HUES6 (cell line): ENCODE measurements at regions not wholly inside any gene's neighbourhood (a gene's known extent, or its start where the extent isn't known, plus 50 kb on each side); places are given as distances from the start of the nearest gene placed in this dataset.
"Not testable (repeated sequence)": the region's sequence is repeated elsewhere in the genome, so short reads cannot be mapped to it uniquely, and the experiment has no call there.

Experiments
- H3K27ac ChIP-seq: 2 replicates; pipeline ENCODE4 v1.7.0; 2013; ENCODE audit warnings: low read depth, mild to moderate bottlenecking, low read length, inconsistent platforms
- H3K27me3 ChIP-seq: 2 replicates; pipeline ENCODE4 v1.6.1; 2013; ENCODE audit warnings: low read length; ENCODE audit not compliant: control insufficient read depth, insufficient read depth
- H3K36me3 ChIP-seq: 2 replicates; pipeline ENCODE4 v1.6.1; 2013; ENCODE audit warnings: low read length; ENCODE audit not compliant: control insufficient read depth, insufficient read depth
- H3K4me1 ChIP-seq: 2 replicates; pipeline ENCODE4 v1.6.1; 2013; ENCODE audit warnings: low read length; ENCODE audit not compliant: control insufficient read depth, insufficient read depth
- H3K4me3 ChIP-seq: 2 replicates; pipeline ENCODE4 v1.5.1; 2013; ENCODE audit warnings: low read depth, low read length
- H3K9ac ChIP-seq: one replicate; pipeline ENCODE4 v1.6.1; 2013; ENCODE audit warnings: mild to moderate bottlenecking, low read length
- H3K9me3 ChIP-seq: 2 replicates; pipeline ENCODE4 v1.6.1; 2013; ENCODE audit warnings: low read depth, low read length; ENCODE audit not compliant: control insufficient read depth, insufficient read depth

GRCh38 chr10:46095943-46096342 lies 49.9 kb upstream of the MSMB start:
- H3K27ac ChIP-seq, H3K4me3 ChIP-seq: not testable (repeated sequence)
- peaks cover 29% of the 10 kb centered on the region for H3K4me1 ChIP-seq

GRCh38 chr10:46096446-46096845 lies 50.4 kb upstream of the MSMB start:
- peaks cover 29% of the 10 kb centered on the region for H3K4me1 ChIP-seq
- no peak overlapping the region for H3K4me3 ChIP-seq
- H3K9me3 ChIP-seq = no peaks in the 10 kb centered on the region
- H3K27me3 ChIP-seq = no peaks in the 10 kb centered on the region
- H3K27ac ChIP-seq = no peak overlapping the region
- no peaks in the 10 kb centered on the region for H3K36me3 ChIP-seq
- H3K9ac ChIP-seq = peak overlapping the region; percentile 28

More at GRCh38 chr10:46095943-46096342, 49.9 kb upstream of the MSMB start:
- not testable (repeated sequence) for H3K9ac ChIP-seq, H3K36me3 ChIP-seq, H3K9me3 ChIP-seq, H3K27me3 ChIP-seq

GRCh38 chr10:46096909-46097575 lies 51.0 kb upstream of the MSMB start:
- no peaks in the 10 kb centered on the region for H3K27me3 ChIP-seq
- H3K4me1 ChIP-seq = peaks cover 24% of the 10 kb centered on the region
- H3K27ac ChIP-seq = no peak overlapping the region; the same call in 1 of the 2 replicates
- no peaks in the 10 kb centered on the region for H3K36me3 ChIP-seq
- H3K4me3 ChIP-seq = no peak overlapping the region
- peak overlapping the region; percentile 28 for H3K9ac ChIP-seq
- H3K9me3 ChIP-seq = no peaks in the 10 kb centered on the region

- Histone ChIP-seq H3K36me3 (no peaks in the 10 kb centered on the region), H3K9ac (no peak overlapping the region), H3K27me3 (no peaks in the 10 kb centered on the region), H3K9me3 (no peaks in the 10 kb centered on the region), H3K4me1 (peaks cover 21% of the 10 kb centered on the region), H3K4me3 (no peak overlapping the region), H3K27ac (no peak overlapping the region)
Observed at GRCh38 chr10:46097576-46098317, 51.7 kb upstream of the MSMB start.

GRCh38 chr10:46098386-46098785 lies 52.3 kb upstream of the MSMB start:
- no peak overlapping the region for H3K9ac ChIP-seq
- no peak overlapping the region for H3K27ac ChIP-seq
- H3K4me1 ChIP-seq = peaks cover 21% of the 10 kb centered on the region
- no peak overlapping the region for H3K4me3 ChIP-seq
- H3K36me3 ChIP-seq = no peaks in the 10 kb centered on the region
- H3K9me3 ChIP-seq = no peaks in the 10 kb centered on the region
- H3K27me3 ChIP-seq = no peaks in the 10 kb centered on the region

- not testable (repeated sequence) for H3K27me3 ChIP-seq, H3K9me3 ChIP-seq, H3K36me3 ChIP-seq, H3K9ac ChIP-seq, H3K27ac ChIP-seq, H3K4me3 ChIP-seq
- peaks cover 21% of the 10 kb centered on the region for H3K4me1 ChIP-seq
Observed at GRCh38 chr10:46098925-46099324, 52.9 kb upstream of the MSMB start.

- Histone ChIP-seq H3K36me3 (no peaks in the 10 kb centered on the region), H3K9me3 (no peaks in the 10 kb centered on the region), H3K27ac (no peak overlapping the region), H3K27me3 (peaks cover 30% of the 10 kb centered on the region), H3K4me3 (no peak overlapping the region), H3K4me1 (peaks cover 8% of the 10 kb centered on the region; the same call in 1 of the 2 replicates), H3K9ac (no peak overlapping the region)
Observed at GRCh38 chr10:46104071-46104585, 58.1 kb upstream of the MSMB start.

- H3K9me3 ChIP-seq, H3K27ac ChIP-seq, H3K36me3 ChIP-seq, H3K4me1 ChIP-seq, H3K9ac ChIP-seq: not testable (repeated sequence)
- Histone ChIP-seq H3K27me3 (peaks cover 30% of the 10 kb centered on the region), H3K4me3 (peak overlapping the region; percentile 70)
Observed at GRCh38 chr10:46105416-46105815, 59.3 kb upstream of the MSMB start.

GRCh38 chr10:46105856-46106409 lies 59.9 kb upstream of the MSMB start:
- Histone ChIP-seq H3K27me3 (peaks cover 30% of the 10 kb centered on the region), H3K4me3 (peak overlapping the region; percentile 70), H3K9ac (peak overlapping the region; percentile 41)
- H3K36me3 ChIP-seq, H3K27ac ChIP-seq, H3K4me1 ChIP-seq, H3K9me3 ChIP-seq: not testable (repeated sequence)

GRCh38 chr10:46106410-46107255 lies 60.6 kb upstream of the MSMB start:
- no peak overlapping the region for H3K27ac ChIP-seq
- H3K4me3 ChIP-seq = peak overlapping the region; percentile 70
- H3K27me3 ChIP-seq = peaks cover 30% of the 10 kb centered on the region
- H3K9me3 ChIP-seq = no peaks in the 10 kb centered on the region
- H3K4me1 ChIP-seq = peaks cover 8% of the 10 kb centered on the region; the same call in 1 of the 2 replicates
- no peaks in the 10 kb centered on the region for H3K36me3 ChIP-seq
- H3K9ac ChIP-seq = peak overlapping the region; percentile 41
